ENCODE measurements at regions not wholly inside any gene's neighbourhood (a gene's known extent, or its start where the extent isn't known, plus 50 kb on each side); places are given as distances from the start of the nearest gene placed in this dataset.

GRCh38 chr5:85109616-85110015 is 724.9 kb upstream of the EDIL3 start:
- Histone ChIP-seq H3K36me3 (replicated peaks in 1 of 2; ENCODE audit: control insufficient read depth in 2 of 2, insufficient read depth in 2 of 2, low read length in 2 of 2) (no peaks in the 10 kb centered on the region), H3K4me3 (ENCODE audit: low read length in 2 of 2) (no peak overlapping the region), H4K8ac (ENCODE audit: low read depth, low read length) (no peak overlapping the region), H3K14ac (ENCODE audit: low read length) (no peak overlapping the region), H3K23ac (ENCODE audit: low read depth, low read length, poor library complexity) (no peak overlapping the region), H4K91ac (ENCODE audit: low read depth, low read length, poor library complexity) (no peak overlapping the region), H3K27me3 (ENCODE audit: control insufficient read depth in 3 of 3, insufficient read depth in 3 of 3, low read depth in 1 of 3, low read length in 3 of 3) (no peaks in the 10 kb centered on the region), H3K27ac (replicated peaks; ENCODE audit: low read length) (no peak overlapping the region), H2AK5ac (ENCODE audit: low read depth, low read length) (no peak overlapping the region), H2BK5ac (ENCODE audit: low read length) (no peak overlapping the region), H3K4me2 (ENCODE audit: insufficient read depth, low read length, poor library complexity, severe bottlenecking) (no peak overlapping the region), H3K18ac (ENCODE audit: low read length) (no peak overlapping the region), H3K9me3 (replicated peaks in 1 of 2; ENCODE audit: control insufficient read depth in 2 of 2, insufficient read depth in 1 of 2, low read depth in 1 of 2, low read length in 2 of 2) (no peaks in the 10 kb centered on the region), H3K4me1 (ENCODE audit: control insufficient read depth in 2 of 2, insufficient read depth in 1 of 2, low read depth in 1 of 2, low read length in 2 of 2) (no peaks in the 10 kb centered on the region), H2AFZ (ENCODE audit: low read length) (no peak overlapping the region), H2BK120ac (ENCODE audit: low read depth, low read length) (no peak overlapping the region), H2BK15ac (ENCODE audit: low read length) (no peak overlapping the region), H3K9ac (ENCODE audit: low read depth, low read length, poor library complexity) (no peak overlapping the region), H3K4ac (ENCODE audit: low read length) (no peak overlapping the region), H2BK12ac (ENCODE audit: low read length) (no peak overlapping the region), H3K79me1 (ENCODE audit: low read depth, low read length) (no peaks in the 10 kb centered on the region)
- no peak for DNase-seq (ENCODE audit: low spot score)
- WGBS, 2 donors (ENCODE audit: extremely low coverage in 2 of 2, insufficient read length in 2 of 2, insufficient replicate concordance in 1 of 2), result no CpG with 5 or more reads among the region's 1 CpG

DNA sequence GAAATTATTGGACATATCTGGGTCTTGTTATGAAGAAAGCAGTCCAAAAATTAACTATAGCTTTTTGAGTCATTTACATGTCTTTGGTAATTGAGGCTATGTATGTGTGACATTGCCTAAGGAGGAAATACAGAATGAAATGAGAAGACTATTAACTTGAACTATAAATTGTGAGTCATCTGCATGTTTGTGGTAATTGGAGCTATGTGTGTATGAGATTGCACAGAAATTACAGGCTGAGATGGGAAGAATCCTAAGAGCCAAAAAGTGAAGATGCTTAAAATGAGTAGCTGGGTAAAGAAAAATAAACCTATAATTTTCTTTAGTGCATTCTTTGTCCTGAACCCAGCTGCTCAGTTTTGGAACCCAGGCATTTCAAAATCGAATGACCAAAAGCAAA is 747.6 kb upstream of the EDIL3 start:
- Histone ChIP-seq H3K27ac (replicated peaks; ENCODE audit: low read length) (no peak overlapping the region), H3K4me3 (ENCODE audit: low read length in 2 of 2) (no peak overlapping the region), H3K4ac (ENCODE audit: low read length) (no peak overlapping the region), H4K8ac (ENCODE audit: low read depth, low read length) (no peak overlapping the region), H2BK12ac (ENCODE audit: low read length) (no peak overlapping the region), H3K14ac (ENCODE audit: low read length) (no peak overlapping the region), H2BK120ac (ENCODE audit: low read depth, low read length) (no peak overlapping the region), H2AFZ (ENCODE audit: low read length) (no peak overlapping the region), H2BK15ac (ENCODE audit: low read length) (no peak overlapping the region), H3K9ac (ENCODE audit: low read depth, low read length, poor library complexity) (no peak overlapping the region), H3K4me1 (ENCODE audit: control insufficient read depth in 2 of 2, insufficient read depth in 1 of 2, low read depth in 1 of 2, low read length in 2 of 2) (no peaks in the 10 kb centered on the region), H3K18ac (ENCODE audit: low read length) (no peak overlapping the region), H3K79me1 (ENCODE audit: low read depth, low read length) (no peaks in the 10 kb centered on the region), H3K9me3 (replicated peaks in 1 of 2; ENCODE audit: control insufficient read depth in 2 of 2, insufficient read depth in 1 of 2, low read depth in 1 of 2, low read length in 2 of 2) (no peaks in the 10 kb centered on the region), H3K27me3 (ENCODE audit: control insufficient read depth in 3 of 3, insufficient read depth in 3 of 3, low read depth in 1 of 3, low read length in 3 of 3) (no peaks in the 10 kb centered on the region), H3K23ac (ENCODE audit: low read depth, low read length, poor library complexity) (no peak overlapping the region), H2BK5ac (ENCODE audit: low read length) (no peak overlapping the region), H3K4me2 (ENCODE audit: insufficient read depth, low read length, poor library complexity, severe bottlenecking) (no peak overlapping the region), H4K91ac (ENCODE audit: low read depth, low read length, poor library complexity) (no peak overlapping the region), H2AK5ac (ENCODE audit: low read depth, low read length) (no peak overlapping the region), H3K36me3 (replicated peaks in 1 of 2; ENCODE audit: control insufficient read depth in 2 of 2, insufficient read depth in 2 of 2, low read length in 2 of 2) (no peaks in the 10 kb centered on the region)
- no CpG with 5 or more reads among the region's 1 CpG for WGBS, 2 donors (ENCODE audit: extremely low coverage in 2 of 2, insufficient read length in 2 of 2, insufficient replicate concordance in 1 of 2)
- no peak for DNase-seq (ENCODE audit: low spot score)

DNA sequence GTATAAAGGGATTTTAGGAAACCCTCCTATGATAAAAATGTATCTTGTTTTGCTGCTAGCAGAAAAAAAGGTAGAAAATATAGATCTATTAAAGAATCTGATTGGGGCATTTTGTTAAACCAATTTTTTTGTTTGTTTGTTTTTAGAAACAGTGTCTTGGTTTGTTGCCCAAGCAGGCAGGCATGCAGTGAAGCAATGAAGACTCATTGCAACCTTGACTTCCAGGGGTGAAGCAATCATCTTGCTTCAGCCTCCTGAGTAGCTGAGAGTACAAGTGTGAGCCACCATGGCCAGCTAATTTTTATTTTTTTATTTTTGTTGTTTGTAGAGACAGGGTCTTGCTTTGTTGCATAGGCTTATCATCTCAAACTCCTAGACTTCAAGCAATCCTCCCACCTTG is 755.8 kb upstream of the EDIL3 start:
- H3K23ac ChIP-seq (ENCODE audit: low read depth, low read length, poor library complexity), result no peak overlapping the region
- H3K4me1 ChIP-seq (ENCODE audit: control insufficient read depth in 2 of 2, insufficient read depth in 1 of 2, low read depth in 1 of 2, low read length in 2 of 2), result no peaks in the 10 kb centered on the region
- H3K27ac ChIP-seq (replicated peaks; ENCODE audit: low read length), result no peak overlapping the region
- H2AK5ac ChIP-seq (ENCODE audit: low read depth, low read length), result no peak overlapping the region
- H3K4me2 ChIP-seq (ENCODE audit: insufficient read depth, low read length, poor library complexity, severe bottlenecking), result no peak overlapping the region
- no peak overlapping the region for H3K18ac ChIP-seq (ENCODE audit: low read length)
- no peak overlapping the region for H4K8ac ChIP-seq (ENCODE audit: low read depth, low read length)
- H2BK15ac ChIP-seq (ENCODE audit: low read length), result no peak overlapping the region
- H2BK120ac ChIP-seq (ENCODE audit: low read depth, low read length), result no peak overlapping the region
- H3K36me3 ChIP-seq (replicated peaks in 1 of 2; ENCODE audit: control insufficient read depth in 2 of 2, insufficient read depth in 2 of 2, low read length in 2 of 2), result no peaks in the 10 kb centered on the region
- no peak overlapping the region for H3K9ac ChIP-seq (ENCODE audit: low read depth, low read length, poor library complexity)
- DNase-seq (ENCODE audit: low spot score), result no peak
- no peak overlapping the region for H2BK12ac ChIP-seq (ENCODE audit: low read length)
- H3K27me3 ChIP-seq (ENCODE audit: control insufficient read depth in 3 of 3, insufficient read depth in 3 of 3, low read depth in 1 of 3, low read length in 3 of 3), result no peaks in the 10 kb centered on the region
- no peak overlapping the region for H2AFZ ChIP-seq (ENCODE audit: low read length)
- H2BK5ac ChIP-seq (ENCODE audit: low read length), result no peak overlapping the region
- H3K4ac ChIP-seq (ENCODE audit: low read length), result no peak overlapping the region
- H3K4me3 ChIP-seq (ENCODE audit: low read length in 2 of 2), result no peak overlapping the region
- H4K91ac ChIP-seq (ENCODE audit: low read depth, low read length, poor library complexity), result no peak overlapping the region
- H3K9me3 ChIP-seq (replicated peaks in 1 of 2; ENCODE audit: control insufficient read depth in 2 of 2, insufficient read depth in 1 of 2, low read depth in 1 of 2, low read length in 2 of 2), result no peaks in the 10 kb centered on the region
- no peak overlapping the region for H3K14ac ChIP-seq (ENCODE audit: low read length)
- H3K79me1 ChIP-seq (ENCODE audit: low read depth, low read length), result no peaks in the 10 kb centered on the region

DNA sequence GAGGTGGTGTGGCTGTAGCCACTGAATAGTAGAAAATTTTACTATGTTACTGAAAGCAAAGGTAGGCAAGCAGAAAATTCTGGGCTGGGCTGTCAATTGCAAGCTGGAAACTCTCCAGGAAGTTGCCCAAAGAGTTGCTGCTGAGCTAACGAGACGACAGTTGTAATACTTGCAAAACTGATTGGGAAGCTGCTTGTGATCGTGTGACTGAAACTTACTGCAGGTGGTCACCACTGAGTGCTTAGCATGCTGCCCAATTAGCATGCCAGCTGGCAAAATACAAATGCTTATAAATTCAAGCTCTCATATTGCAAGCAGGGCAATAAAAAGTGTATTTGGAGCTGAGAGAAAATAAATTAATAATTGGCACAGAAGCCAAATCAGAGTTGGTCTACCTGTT is 758.5 kb upstream of the EDIL3 start:
- H2AFZ ChIP-seq (ENCODE audit: low read length), result no peak overlapping the region
- H3K14ac ChIP-seq (ENCODE audit: low read length), result no peak overlapping the region
- DNase-seq (ENCODE audit: low spot score), result no peak
- H3K79me1 ChIP-seq (ENCODE audit: low read depth, low read length), result no peaks in the 10 kb centered on the region
- no peak overlapping the region for H3K27ac ChIP-seq (replicated peaks; ENCODE audit: low read length)
- H3K23ac ChIP-seq (ENCODE audit: low read depth, low read length, poor library complexity), result no peak overlapping the region
- no CpG with 5 or more reads among the region's 3 CpGs for WGBS, 2 donors (ENCODE audit: extremely low coverage in 2 of 2, insufficient read length in 2 of 2, insufficient replicate concordance in 1 of 2)
- H3K27me3 ChIP-seq (ENCODE audit: control insufficient read depth in 3 of 3, insufficient read depth in 3 of 3, low read depth in 1 of 3, low read length in 3 of 3), result no peaks in the 10 kb centered on the region
- H3K4me1 ChIP-seq (ENCODE audit: control insufficient read depth in 2 of 2, insufficient read depth in 1 of 2, low read depth in 1 of 2, low read length in 2 of 2), result no peaks in the 10 kb centered on the region
- H3K36me3 ChIP-seq (replicated peaks in 1 of 2; ENCODE audit: control insufficient read depth in 2 of 2, insufficient read depth in 2 of 2, low read length in 2 of 2), result no peaks in the 10 kb centered on the region
- H4K8ac ChIP-seq (ENCODE audit: low read depth, low read length), result no peak overlapping the region
- H2BK120ac ChIP-seq (ENCODE audit: low read depth, low read length), result no peak overlapping the region
- H3K4ac ChIP-seq (ENCODE audit: low read length), result no peak overlapping the region
- H2BK15ac ChIP-seq (ENCODE audit: low read length), result no peak overlapping the region
- no peak overlapping the region for H3K9ac ChIP-seq (ENCODE audit: low read depth, low read length, poor library complexity)
- H2BK12ac ChIP-seq (ENCODE audit: low read length), result no peak overlapping the region
- no peak overlapping the region for H2AK5ac ChIP-seq (ENCODE audit: low read depth, low read length)
- H3K4me2 ChIP-seq (ENCODE audit: insufficient read depth, low read length, poor library complexity, severe bottlenecking), result no peak overlapping the region
- H3K9me3 ChIP-seq (replicated peaks in 1 of 2; ENCODE audit: control insufficient read depth in 2 of 2, insufficient read depth in 1 of 2, low read depth in 1 of 2, low read length in 2 of 2), result no peaks in the 10 kb centered on the region
- H2BK5ac ChIP-seq (ENCODE audit: low read length), result no peak overlapping the region
- H4K91ac ChIP-seq (ENCODE audit: low read depth, low read length, poor library complexity), result no peak overlapping the region
- no peak overlapping the region for H3K18ac ChIP-seq (ENCODE audit: low read length)
- H3K4me3 ChIP-seq (ENCODE audit: low read length in 2 of 2), result no peak overlapping the region

All from neuronal stem cell (in vitro differentiated cells).